Sigmoid colon (tissue), 6 donors: ENCODE measurements at regions not wholly inside any gene's neighbourhood (a gene's known extent, or its start where the extent isn't known, plus 50 kb on each side); places are given as distances from the start of the nearest gene placed in this dataset.
"Not testable (repeated sequence)": the region's sequence is repeated elsewhere in the genome, so short reads cannot be mapped to it uniquely, and the experiment has no call there.

ENCODE experiments used
- DNase-seq: peaks from one replicate; pipeline ENCODE4 v3.0.0-alpha.2; 2019
- H3K27ac ChIP-seq, 4 donors: fragments of 200-600 bp; sonication (generic); one replicate each; pipeline ENCODE4 v1.5.1; 2016 to 2019; ENCODE audit warnings: mild to moderate bottlenecking in 1 of 4
- H3K27me3 ChIP-seq, 3 donors: fragments of 200-600 bp; sonication (generic); one replicate each; pipeline ENCODE4 v1.5.1; 2019; ENCODE audit warnings: mild to moderate bottlenecking in 1 of 3
- H3K36me3 ChIP-seq, 4 donors: fragments of 200-600 bp; sonication (generic); one replicate each; pipeline ENCODE4 v1.5.1; 2016 to 2019
- H3K4me1 ChIP-seq, 4 donors: fragments of 200-600 bp; sonication (generic); one replicate each; pipeline ENCODE4 v1.5.1; 2017 to 2019
- H3K4me3 ChIP-seq, 4 donors: fragments of 200-600 bp; sonication (generic); one replicate each; pipeline ENCODE4 v1.5.1; 2017 to 2019; ENCODE audit warnings: mild to moderate bottlenecking in 2 of 4, moderate library complexity in 1 of 4
- H3K9me3 ChIP-seq, 4 donors: fragments of 200-600 bp in 3 of 4; sonication (generic) in 3 of 4; one replicate each; pipeline versions ENCODE4 v1.5.1 to v1.6.1; 2013 to 2019
- EP300 ChIP-seq, 4 donors: sonication (generic); formaldehyde crosslinking; IDR thresholded peaks; one replicate each; pipeline ENCODE4 v1.6.1; 2017; ENCODE audit warnings: antibody characterized with exemption in 4 of 4
- POLR2A ChIP-seq, 2 donors: fragments of 450-650 bp; IDR thresholded peaks; one replicate each; pipeline ENCODE4 v1.6.1; 2016; ENCODE audit warnings: antibody characterized with exemption in 2 of 2, mild to moderate bottlenecking in 2 of 2, moderate library complexity in 2 of 2
- POLR2AphosphoS5 ChIP-seq, 4 donors: sonication (generic); formaldehyde crosslinking; IDR thresholded peaks; one replicate each; pipeline ENCODE4 v1.6.1; 2017; ENCODE audit warnings: antibody characterized with exemption in 4 of 4
- WGBS, 2 donors: extraction: QIAGEN DNeasy Blood & Tissue Kit; methylation state at CpG; one replicate each; pipeline ENCODE4 v1.1.7; 2013; 5-methylcytosine and 5-hydroxymethylcytosine counted together
- intact Hi-C: fragments of 100-400 bp; cut with DNase I; formaldehyde crosslinking; loops from one replicate; pipeline ENCODE4 v1.15.1; 2023
- TF ChIP-seq, protein P1 (sequence below), 4 experiments: fragments of 450-650 bp in 3 of 4; fragments of 200-600 bp in 1 of 4; IDR thresholded peaks; one replicate each; pipeline ENCODE4 v1.5.1; 2016 to 2019; ENCODE audit warnings: antibody characterized with exemption in 4 of 4, mild to moderate bottlenecking in 3 of 4, moderate library complexity in 2 of 4
- donor health status: healthy with polysubstance abuse.
- donor health status: healthy.

DNA sequence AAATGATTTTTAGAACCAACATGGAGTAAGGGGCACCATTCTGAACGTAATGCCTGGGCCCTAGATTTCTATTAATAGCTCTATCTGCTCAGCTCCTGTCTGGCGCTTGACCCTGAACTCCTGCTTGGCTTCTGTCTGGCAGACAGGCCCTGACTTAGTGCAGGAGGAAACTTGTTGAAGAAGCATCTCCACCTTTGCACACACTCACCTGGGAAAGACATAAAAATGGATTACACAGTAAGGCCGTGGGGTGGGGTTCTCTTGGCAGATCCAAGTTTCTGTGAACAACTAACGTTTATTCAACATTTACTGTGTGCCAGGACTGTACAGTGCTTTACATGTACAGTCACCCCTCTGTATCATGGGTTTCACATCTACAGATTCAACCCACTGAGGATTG is 62.1 kb upstream of the CNIH3 start:
- H3K27me3 ChIP-seq: no peaks in the 10 kb centered on the region

GRCh38 chr1:224554620-224555259 is 61.4 kb upstream of the CNIH3 start:
- no peak for DNase-seq
- intact Hi-C loops: no loop called here

More for the DNA sequence above, 62.1 kb upstream of the CNIH3 start:
- Histone ChIP-seq H3K36me3 (no peaks in the 10 kb centered on the region), H3K4me1 (no peaks in the 10 kb centered on the region), H3K4me3 (no peak overlapping the region), H3K27ac (no peak overlapping the region), H3K9me3 (no peaks in the 10 kb centered on the region)
- WGBS, 2 donors: 23 to 66% methylated on average over 4 of the region's 4 CpGs
- intact Hi-C loops: no loop called here
- DNase-seq: no peak
- TF ChIP-seq, protein P1, sequence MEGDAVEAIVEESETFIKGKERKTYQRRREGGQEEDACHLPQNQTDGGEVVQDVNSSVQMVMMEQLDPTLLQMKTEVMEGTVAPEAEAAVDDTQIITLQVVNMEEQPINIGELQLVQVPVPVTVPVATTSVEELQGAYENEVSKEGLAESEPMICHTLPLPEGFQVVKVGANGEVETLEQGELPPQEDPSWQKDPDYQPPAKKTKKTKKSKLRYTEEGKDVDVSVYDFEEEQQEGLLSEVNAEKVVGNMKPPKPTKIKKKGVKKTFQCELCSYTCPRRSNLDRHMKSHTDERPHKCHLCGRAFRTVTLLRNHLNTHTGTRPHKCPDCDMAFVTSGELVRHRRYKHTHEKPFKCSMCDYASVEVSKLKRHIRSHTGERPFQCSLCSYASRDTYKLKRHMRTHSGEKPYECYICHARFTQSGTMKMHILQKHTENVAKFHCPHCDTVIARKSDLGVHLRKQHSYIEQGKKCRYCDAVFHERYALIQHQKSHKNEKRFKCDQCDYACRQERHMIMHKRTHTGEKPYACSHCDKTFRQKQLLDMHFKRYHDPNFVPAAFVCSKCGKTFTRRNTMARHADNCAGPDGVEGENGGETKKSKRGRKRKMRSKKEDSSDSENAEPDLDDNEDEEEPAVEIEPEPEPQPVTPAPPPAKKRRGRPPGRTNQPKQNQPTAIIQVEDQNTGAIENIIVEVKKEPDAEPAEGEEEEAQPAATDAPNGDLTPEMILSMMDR (IDR thresholded peaks at IDR 0.05): no peak
- TF ChIP-seq POLR2AphosphoS5 (IDR thresholded peaks at IDR 0.05) (no peak), POLR2A (IDR thresholded peaks at IDR 0.05) (no peak), EP300 (IDR thresholded peaks at IDR 0.05) (no peak)

DNA sequence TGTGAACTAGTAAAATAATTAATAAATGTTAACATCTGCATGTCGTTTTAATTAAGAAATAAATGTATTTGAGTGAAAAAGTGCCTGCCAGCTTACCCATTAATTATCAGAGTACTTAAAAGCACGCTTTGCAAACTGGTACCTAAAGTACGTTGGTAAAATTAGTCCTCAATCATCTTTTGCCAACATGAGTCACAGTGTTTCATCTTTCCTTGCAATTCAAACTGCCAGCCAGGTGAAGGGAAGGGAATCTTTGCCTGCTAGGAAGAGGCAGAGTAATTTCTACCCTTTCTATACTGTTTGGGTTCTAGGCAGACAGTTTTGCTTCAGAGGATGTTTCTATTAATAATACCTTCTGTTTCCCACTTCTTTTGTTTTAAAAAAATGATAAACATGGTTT is 57.2 kb upstream of the CNIH3 start:
- no peaks in the 10 kb centered on the region for H3K27me3 ChIP-seq
- no peak overlapping the region for H3K4me3 ChIP-seq
- intact Hi-C loops: no loop called here
- DNase-seq: no peak
- no peaks in the 10 kb centered on the region for H3K4me1 ChIP-seq
- no peak for TF ChIP-seq EP300 (IDR thresholded peaks at IDR 0.05)
- TF ChIP-seq, protein P1 (IDR thresholded peaks at IDR 0.05): no peak
- no peak for TF ChIP-seq POLR2A (IDR thresholded peaks at IDR 0.05)
- TF ChIP-seq POLR2AphosphoS5 (IDR thresholded peaks at IDR 0.05): no peak
- 68 to 82% methylated on average over 3 of the region's 3 CpGs for WGBS, 2 donors
- H3K36me3 ChIP-seq: no peaks in the 10 kb centered on the region
- no peak overlapping the region for H3K27ac ChIP-seq
- no peaks in the 10 kb centered on the region for H3K9me3 ChIP-seq

More at GRCh38 chr1:224554620-224555259, 61.4 kb upstream of the CNIH3 start:
- no peaks in the 10 kb centered on the region for H3K27me3 ChIP-seq
- no peaks in the 10 kb centered on the region for H3K9me3 ChIP-seq
- no peak for TF ChIP-seq POLR2AphosphoS5 (IDR thresholded peaks at IDR 0.05)
- no peak for TF ChIP-seq POLR2A (IDR thresholded peaks at IDR 0.05)
- no peak for TF ChIP-seq EP300 (IDR thresholded peaks at IDR 0.05)
- TF ChIP-seq, protein P1 (IDR thresholded peaks at IDR 0.05): no peak
- H3K4me1 ChIP-seq: no peaks in the 10 kb centered on the region
- no peak overlapping the region for H3K27ac ChIP-seq
- H3K36me3 ChIP-seq: no peaks in the 10 kb centered on the region
- WGBS, 2 donors: 85 to 86% methylated on average over 4 of the region's 4 CpGs
- H3K4me3 ChIP-seq: no peak overlapping the region

GRCh38 chr1:224559981-224560728 is 56.0 kb upstream of the CNIH3 start:
- DNase-seq: no peak
- 89% methylated on average over 5 of the region's 5 CpGs for WGBS, 2 donors
- Histone ChIP-seq H3K4me3 (no peak overlapping the region), H3K27me3 (no peaks in the 10 kb centered on the region), H3K4me1 (no peaks in the 10 kb centered on the region), H3K27ac (no peak overlapping the region), H3K36me3 (no peaks in the 10 kb centered on the region), H3K9me3 (no peaks in the 10 kb centered on the region)
- intact Hi-C loops: no loop called here
- TF ChIP-seq POLR2A (IDR thresholded peaks at IDR 0.05) (no peak), POLR2AphosphoS5 (IDR thresholded peaks at IDR 0.05) (no peak), EP300 (IDR thresholded peaks at IDR 0.05) (no peak)

DNA sequence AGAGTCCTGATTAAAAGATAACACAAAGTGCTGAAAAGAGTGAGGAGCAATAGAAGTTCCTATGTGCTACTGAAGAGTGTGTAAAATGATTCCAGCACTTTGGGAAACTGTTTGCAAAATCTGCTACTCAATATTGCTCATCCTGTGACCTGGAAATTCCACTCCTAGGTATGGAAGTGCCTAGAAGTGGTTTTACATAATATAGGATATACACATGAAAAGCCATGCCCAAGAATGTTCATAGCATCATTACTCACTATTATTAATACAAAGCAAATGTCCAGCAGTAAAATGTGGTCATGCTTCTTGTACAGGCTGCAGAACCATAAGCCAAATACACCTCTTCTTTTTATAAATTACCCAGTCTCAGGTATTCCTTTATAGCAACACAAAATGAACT is 53.2 kb upstream of the CNIH3 start:
- H3K36me3 ChIP-seq, H3K9me3 ChIP-seq, H3K4me1 ChIP-seq, H3K4me3 ChIP-seq, intact Hi-C loops, H3K27ac ChIP-seq, DNase-seq, H3K27me3 ChIP-seq: not testable (repeated sequence)
